ENCODE measurements at regions not wholly inside any gene's neighbourhood (a gene's known extent, or its start where the extent isn't known, plus 50 kb on each side); places are given as distances from the start of the nearest gene placed in this dataset.

DNA sequence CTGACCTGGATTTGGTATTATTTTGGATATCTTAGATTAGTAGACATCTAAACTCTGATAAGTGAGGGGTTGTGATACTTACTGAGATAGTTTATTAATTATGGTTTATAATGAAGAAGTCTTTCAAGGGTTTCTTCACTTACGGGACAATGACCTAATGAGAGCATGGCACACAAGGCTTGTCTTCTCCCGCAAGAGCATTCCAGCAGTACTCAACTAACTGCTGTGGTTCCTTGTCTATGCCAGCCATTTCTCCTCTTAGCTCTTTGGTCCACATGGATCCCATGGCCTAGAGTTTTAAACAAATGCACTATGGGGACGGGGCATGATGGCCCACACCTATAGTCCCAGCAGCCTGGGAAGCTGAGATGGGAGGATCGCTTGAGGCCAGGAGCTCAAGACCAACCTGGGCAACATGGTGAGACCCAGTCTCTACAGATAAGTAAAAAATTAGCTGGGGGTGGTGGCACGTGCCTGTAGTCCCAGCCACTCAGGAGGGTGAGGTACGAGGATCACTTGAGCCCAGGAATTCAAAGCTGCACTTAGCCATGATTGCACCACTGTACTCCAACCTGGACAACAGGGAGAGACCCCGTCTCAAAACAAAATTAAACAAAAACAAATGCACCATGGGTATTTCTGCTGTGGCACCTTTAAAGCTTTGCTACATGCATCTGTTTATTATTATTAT lies 161.7 kb upstream of the MYCN start:
- TF ChIP-seq POLR2AphosphoS5 (IDR thresholded peaks at IDR 0.05) (no peak), CTCF (IDR thresholded peaks at IDR 0.05) (no peak), POLR2A (IDR thresholded peaks at IDR 0.05) (no peak), EP300 (IDR thresholded peaks at IDR 0.05) (no peak)
